ENCODE measurements at regions not wholly inside any gene's neighbourhood (a gene's known extent, or its start where the extent isn't known, plus 50 kb on each side); places are given as distances from the start of the nearest gene placed in this dataset.
"Not testable (repeated sequence)": the region's sequence is repeated elsewhere in the genome, so short reads cannot be mapped to it uniquely, and the experiment has no call there.

GRCh38 chr16:29220647-29221191 is 185.8 kb downstream of the NPIPB11 start:
- not testable (repeated sequence) for TF ChIP-seq CTCF, POLR2A (IDR thresholded peaks at IDR 0.05)

All from testis (tissue), 2 donors.